SK-N-SH (cell line): ENCODE measurements at regions not wholly inside any gene's neighbourhood (a gene's known extent, or its start where the extent isn't known, plus 50 kb on each side); places are given as distances from the start of the nearest gene placed in this dataset.

ENCODE experiments used
- CTCF ChIA-PET: fragments of 300-600, 350-600 bp; formaldehyde crosslinking; extraction: SDS; loops from one replicate; lab custom pipeline; 2021; lab: Yijun Ruan, JAX
- POLR2A ChIA-PET: fragments of 350-600 bp; sonication (Branson Sonifier 250); formaldehyde crosslinking; extraction: SDS; loops from one replicate; lab custom pipeline; 2020; ENCODE audit warnings: antibody characterized with exemption, inconsistent platforms; lab: Yijun Ruan, JAX
- DNase-seq: peaks from one replicate; pipeline ENCODE4 v3.0.0; 2012
- H2AFZ ChIP-seq: fragments of 200-600 bp; sonication (generic); 2 replicates; pipeline ENCODE4 v1.8.1; 2016; ENCODE audit warnings: antibody characterized with exemption, mild to moderate bottlenecking, low read depth
- H3F3A ChIP-seq: fragments of 200-600 bp; sonication (generic); replicated peaks from 2 replicates; pipeline ENCODE3; 2016; ENCODE audit warnings: antibody characterized with exemption, mild to moderate bottlenecking; ENCODE audit not compliant: insufficient read depth
- H3K27ac ChIP-seq, 2 experiments: fragments of 200-500 bp in 1 of 2; fragments of 200-600 bp in 1 of 2; sonication (Bioruptor generic) in 1 of 2; sonication (generic), shearing (Covaris generic) in 1 of 2; 2 replicates each; pipeline versions ENCODE4 v1.5.1 to v1.6.1; 2014 to 2016; ENCODE audit warnings: low read depth in 2 of 2, inconsistent platforms in 1 of 2, low read length in 1 of 2, mild to moderate bottlenecking in 1 of 2, mixed read lengths in 1 of 2
- H3K27me3 ChIP-seq: fragments of 200-600 bp; sonication (generic), shearing (Covaris generic); 2 replicates; pipeline ENCODE4 v1.6.1; 2016; ENCODE audit warnings: mixed run types; ENCODE audit not compliant: insufficient read depth
- H3K36me3 ChIP-seq, 2 experiments: fragments of 200-500 bp in 1 of 2; fragments of 200-600 bp in 1 of 2; sonication (Bioruptor generic) in 1 of 2; sonication (generic) in 1 of 2; replicated peaks in 1 of 2; 2 replicates each; pipeline versions ENCODE3 to v1.5.1; 2014 to 2016; ENCODE audit warnings: low read length in 1 of 2, mild to moderate bottlenecking in 1 of 2; ENCODE audit not compliant: insufficient read depth in 2 of 2, control insufficient read depth in 1 of 2
- H3K4me1 ChIP-seq, 2 experiments: fragments of 200-500 bp in 1 of 2; fragments of 200-600 bp in 1 of 2; sonication (Bioruptor generic) in 1 of 2; sonication (generic), shearing (Covaris generic) in 1 of 2; 2 replicates each; pipeline versions ENCODE4 v1.5.1 to v1.6.1; 2014 to 2016; ENCODE audit warnings: low read depth in 1 of 2, low read length in 1 of 2, mixed run types in 1 of 2; ENCODE audit not compliant: insufficient read depth in 2 of 2, control insufficient read depth in 1 of 2
- H3K4me2 ChIP-seq: fragments of 200-600 bp; sonication (generic), shearing (Covaris generic); 2 replicates; pipeline ENCODE4 v1.6.1; 2017; ENCODE audit warnings: mixed run types
- H3K4me3 ChIP-seq, 2 experiments: fragments of 200-500 bp in 1 of 2; fragments of 200-600 bp in 1 of 2; sonication (Bioruptor generic) in 1 of 2; sonication (generic), shearing (Covaris generic) in 1 of 2; 2 replicates each; pipeline versions ENCODE4 v1.5.1 to v1.8.1; 2014 to 2016; ENCODE audit warnings: low read depth in 2 of 2, inconsistent platforms in 1 of 2, low read length in 1 of 2, mild to moderate bottlenecking in 1 of 2, mixed read lengths in 1 of 2, moderate library complexity in 1 of 2
- H3K79me2 ChIP-seq: fragments of 200-600 bp; sonication (generic); 2 replicates; pipeline ENCODE4 v1.8.1; 2017; ENCODE audit warnings: mild to moderate bottlenecking; ENCODE audit not compliant: insufficient read depth
- H3K9ac ChIP-seq: fragments of 200-600 bp; sonication (generic); 2 replicates; pipeline ENCODE4 v1.6.1; 2017; ENCODE audit warnings: mixed run types
- H3K9me2 ChIP-seq: fragments of 200-600 bp; sonication (generic); 2 replicates; pipeline ENCODE4 v1.6.1; 2017; ENCODE audit warnings: mixed run types
- H3K9me3 ChIP-seq: fragments of 200-600 bp; sonication (generic); 2 replicates; pipeline ENCODE4 v1.6.1; 2017; ENCODE audit warnings: mixed run types, mild to moderate bottlenecking, moderate library complexity
- H4K20me1 ChIP-seq: fragments of 200-600 bp; sonication (generic); 2 replicates; pipeline ENCODE4 v1.6.1; 2017; ENCODE audit warnings: mild to moderate bottlenecking, mixed run types; ENCODE audit not compliant: insufficient read depth
- CTCF ChIP-seq: fragments of 200-600 bp; sonication (generic); IDR thresholded peaks from 2 replicates; pipeline ENCODE4 v1.6.1; 2017; ENCODE audit warnings: antibody characterized with exemption, mild to moderate bottlenecking, moderate library complexity
- ELF1 ChIP-seq: IDR thresholded peaks from 2 replicates; pipeline ENCODE4 v1.4.0; 2012
- EP300 ChIP-seq, 2 experiments: IDR thresholded peaks; 2 replicates each; pipeline versions ENCODE4 v1.4.0 to v1.6.1; 2012; ENCODE audit warnings: borderline replicate concordance in 1 of 2, low read depth in 1 of 2, low read length in 1 of 2
- FOSL2 ChIP-seq: IDR thresholded peaks from 2 replicates; pipeline ENCODE4 v1.4.0; 2012; ENCODE audit warnings: low read depth, mild to moderate bottlenecking, moderate library complexity, borderline replicate concordance
- FOXJ3 ChIP-seq: sonication (generic); formaldehyde crosslinking; IDR thresholded peaks from 2 replicates; pipeline ENCODE4 v1.5.1; 2020; ENCODE audit warnings: mild to moderate bottlenecking, missing genetic modification reagents
- GABPA ChIP-seq: IDR thresholded peaks from 2 replicates; pipeline ENCODE4 v1.4.0; 2012; ENCODE audit warnings: low read depth, mild to moderate bottlenecking
- JUND ChIP-seq: IDR thresholded peaks from 2 replicates; pipeline ENCODE4 v1.4.0; 2012
- MEF2A ChIP-seq: IDR thresholded peaks from 2 replicates; pipeline ENCODE4 v1.4.0; 2012; ENCODE audit warnings: low read depth, borderline replicate concordance
- NRF1 ChIP-seq: IDR thresholded peaks from 2 replicates; pipeline ENCODE4 v1.6.1; 2012; ENCODE audit warnings: low read depth, mild to moderate bottlenecking, low read length
- RAD21 ChIP-seq: IDR thresholded peaks from 2 replicates; pipeline ENCODE4 v1.6.1; 2012; ENCODE audit warnings: mild to moderate bottlenecking, low read length
- RCOR1 ChIP-seq: fragments of 150-350 bp; IDR thresholded peaks from 2 replicates; pipeline ENCODE4 v1.6.1; 2017; ENCODE audit warnings: antibody characterized with exemption, low read length
- RFX5 ChIP-seq: IDR thresholded peaks from 2 replicates; pipeline ENCODE4 v1.6.1; 2012; ENCODE audit warnings: mild to moderate bottlenecking, improper control_type of control experiment, low read length
- RXRA ChIP-seq: IDR thresholded peaks from 2 replicates; pipeline ENCODE4 v1.4.0; 2012; ENCODE audit warnings: low read depth, mild to moderate bottlenecking, borderline replicate concordance
- TAF1 ChIP-seq: IDR thresholded peaks from 2 replicates; pipeline ENCODE4 v1.6.1; 2012; ENCODE audit warnings: low read depth, mild to moderate bottlenecking, low read length, moderate library complexity, borderline replicate concordance
- TCF12 ChIP-seq: IDR thresholded peaks from 2 replicates; pipeline ENCODE4 v1.4.0; 2012
- WGBS: methylation state at CpG from one replicate; pipeline ENCODE4 v1.1.6; 2017; ENCODE audit warnings: low lambda C conversion rate; 5-methylcytosine and 5-hydroxymethylcytosine counted together
- TF ChIP-seq, protein P1 (sequence below): IDR thresholded peaks from 2 replicates; pipeline ENCODE4 v1.4.0; 2012; ENCODE audit warnings: low read depth
- TF ChIP-seq, protein P2 (sequence below): IDR thresholded peaks from 2 replicates; pipeline ENCODE4 v1.4.0; 2012; ENCODE audit warnings: low read depth, borderline replicate concordance
- TF ChIP-seq, protein P3 (sequence below): IDR thresholded peaks from 2 replicates; pipeline ENCODE4 v1.6.1; 2012; ENCODE audit warnings: mild to moderate bottlenecking, low read depth, low read length, moderate library complexity
- TF ChIP-seq, protein P4 (sequence below): fragments of 150-350 bp; IDR thresholded peaks from 2 replicates; pipeline ENCODE4 v1.6.1; 2016; ENCODE audit warnings: mild to moderate bottlenecking, low read depth, low read length

GRCh38 chr2:37836711-37837110 lies 88.4 kb upstream of the RMDN2 start:
- H3K36me3 ChIP-seq, result no peaks in the 10 kb centered on the region
- WGBS, result 98% methylated on average over 6 of the region's 6 CpGs
- H3K9ac ChIP-seq, result no peak overlapping the region
- H3K27me3 ChIP-seq, result no peaks in the 10 kb centered on the region
- ChIA-PET CTCF (interaction anchor here (0.9 to 18.8 kb wide), 6 partner anchors 19 to 669 kb away, joined by 3 to 247 read pairs (median 60); no protein-coding TSS in a partner anchor), POLR2A (no interaction called here)
- H3K4me2 ChIP-seq, result no peak overlapping the region
- peaks cover 0 to 24% of the 10 kb centered on the region in 2 experiments; a peak in 3 of 4 replicates for H3K4me1 ChIP-seq
- no peak overlapping the region for H3K4me3 ChIP-seq
- H3K27ac ChIP-seq, result no peak overlapping the region; a peak in 1 of 4 replicates
- H3K79me2 ChIP-seq, result no peaks in the 10 kb centered on the region
- H3F3A ChIP-seq, result no peaks in the 10 kb centered on the region
- no peak overlapping the region for H2AFZ ChIP-seq
- DNase-seq, result no peak
- H3K9me2 ChIP-seq, result no peaks in the 10 kb centered on the region
- H4K20me1 ChIP-seq, result no peaks in the 10 kb centered on the region
- H3K9me3 ChIP-seq, result no peaks in the 10 kb centered on the region
- TF ChIP-seq CTCF (no peak), RAD21 (no peak), NRF1 (no peak), TCF12 (no peak), FOXJ3 (CRISPR knock-in tag) (no peak), EP300 (IDR thresholded peaks at IDR 0.05; ENCODE audit: borderline replicate concordance in 1 of 2, low read depth in 1 of 2, low read length in 1 of 2) (no peak), RXRA (no peak), RCOR1 (no peak), TAF1 (no peak), ELF1 (no peak), RFX5 (no peak), JUND (no peak), GABPA (no peak), FOSL2 (no peak), MEF2A (no peak)
- TF ChIP-seq, protein P1, sequence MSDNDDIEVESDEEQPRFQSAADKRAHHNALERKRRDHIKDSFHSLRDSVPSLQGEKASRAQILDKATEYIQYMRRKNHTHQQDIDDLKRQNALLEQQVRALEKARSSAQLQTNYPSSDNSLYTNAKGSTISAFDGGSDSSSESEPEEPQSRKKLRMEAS, result no peak
- TF ChIP-seq, protein P2, sequence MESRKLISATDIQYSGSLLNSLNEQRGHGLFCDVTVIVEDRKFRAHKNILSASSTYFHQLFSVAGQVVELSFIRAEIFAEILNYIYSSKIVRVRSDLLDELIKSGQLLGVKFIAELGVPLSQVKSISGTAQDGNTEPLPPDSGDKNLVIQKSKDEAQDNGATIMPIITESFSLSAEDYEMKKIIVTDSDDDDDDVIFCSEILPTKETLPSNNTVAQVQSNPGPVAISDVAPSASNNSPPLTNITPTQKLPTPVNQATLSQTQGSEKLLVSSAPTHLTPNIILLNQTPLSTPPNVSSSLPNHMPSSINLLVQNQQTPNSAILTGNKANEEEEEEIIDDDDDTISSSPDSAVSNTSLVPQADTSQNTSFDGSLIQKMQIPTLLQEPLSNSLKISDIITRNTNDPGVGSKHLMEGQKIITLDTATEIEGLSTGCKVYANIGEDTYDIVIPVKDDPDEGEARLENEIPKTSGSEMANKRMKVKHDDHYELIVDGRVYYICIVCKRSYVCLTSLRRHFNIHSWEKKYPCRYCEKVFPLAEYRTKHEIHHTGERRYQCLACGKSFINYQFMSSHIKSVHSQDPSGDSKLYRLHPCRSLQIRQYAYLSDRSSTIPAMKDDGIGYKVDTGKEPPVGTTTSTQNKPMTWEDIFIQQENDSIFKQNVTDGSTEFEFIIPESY, result no peak
- TF ChIP-seq, protein P3, sequence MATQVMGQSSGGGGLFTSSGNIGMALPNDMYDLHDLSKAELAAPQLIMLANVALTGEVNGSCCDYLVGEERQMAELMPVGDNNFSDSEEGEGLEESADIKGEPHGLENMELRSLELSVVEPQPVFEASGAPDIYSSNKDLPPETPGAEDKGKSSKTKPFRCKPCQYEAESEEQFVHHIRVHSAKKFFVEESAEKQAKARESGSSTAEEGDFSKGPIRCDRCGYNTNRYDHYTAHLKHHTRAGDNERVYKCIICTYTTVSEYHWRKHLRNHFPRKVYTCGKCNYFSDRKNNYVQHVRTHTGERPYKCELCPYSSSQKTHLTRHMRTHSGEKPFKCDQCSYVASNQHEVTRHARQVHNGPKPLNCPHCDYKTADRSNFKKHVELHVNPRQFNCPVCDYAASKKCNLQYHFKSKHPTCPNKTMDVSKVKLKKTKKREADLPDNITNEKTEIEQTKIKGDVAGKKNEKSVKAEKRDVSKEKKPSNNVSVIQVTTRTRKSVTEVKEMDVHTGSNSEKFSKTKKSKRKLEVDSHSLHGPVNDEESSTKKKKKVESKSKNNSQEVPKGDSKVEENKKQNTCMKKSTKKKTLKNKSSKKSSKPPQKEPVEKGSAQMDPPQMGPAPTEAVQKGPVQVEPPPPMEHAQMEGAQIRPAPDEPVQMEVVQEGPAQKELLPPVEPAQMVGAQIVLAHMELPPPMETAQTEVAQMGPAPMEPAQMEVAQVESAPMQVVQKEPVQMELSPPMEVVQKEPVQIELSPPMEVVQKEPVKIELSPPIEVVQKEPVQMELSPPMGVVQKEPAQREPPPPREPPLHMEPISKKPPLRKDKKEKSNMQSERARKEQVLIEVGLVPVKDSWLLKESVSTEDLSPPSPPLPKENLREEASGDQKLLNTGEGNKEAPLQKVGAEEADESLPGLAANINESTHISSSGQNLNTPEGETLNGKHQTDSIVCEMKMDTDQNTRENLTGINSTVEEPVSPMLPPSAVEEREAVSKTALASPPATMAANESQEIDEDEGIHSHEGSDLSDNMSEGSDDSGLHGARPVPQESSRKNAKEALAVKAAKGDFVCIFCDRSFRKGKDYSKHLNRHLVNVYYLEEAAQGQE, result no peak
- TF ChIP-seq, protein P4, sequence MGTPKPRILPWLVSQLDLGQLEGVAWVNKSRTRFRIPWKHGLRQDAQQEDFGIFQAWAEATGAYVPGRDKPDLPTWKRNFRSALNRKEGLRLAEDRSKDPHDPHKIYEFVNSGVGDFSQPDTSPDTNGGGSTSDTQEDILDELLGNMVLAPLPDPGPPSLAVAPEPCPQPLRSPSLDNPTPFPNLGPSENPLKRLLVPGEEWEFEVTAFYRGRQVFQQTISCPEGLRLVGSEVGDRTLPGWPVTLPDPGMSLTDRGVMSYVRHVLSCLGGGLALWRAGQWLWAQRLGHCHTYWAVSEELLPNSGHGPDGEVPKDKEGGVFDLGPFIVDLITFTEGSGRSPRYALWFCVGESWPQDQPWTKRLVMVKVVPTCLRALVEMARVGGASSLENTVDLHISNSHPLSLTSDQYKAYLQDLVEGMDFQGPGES, result no peak
